Skeletal muscle tissue (tissue), 3 donors: ENCODE measurements at regions not wholly inside any gene's neighbourhood (a gene's known extent, or its start where the extent isn't known, plus 50 kb on each side); places are given as distances from the start of the nearest gene placed in this dataset.
"Not testable (repeated sequence)": the region's sequence is repeated elsewhere in the genome, so short reads cannot be mapped to it uniquely, and the experiment has no call there.

ENCODE experiments used
- H3K27ac ChIP-seq: one replicate; pipeline ENCODE4 v1.7.0; 2013; ENCODE audit warnings: mild to moderate bottlenecking, low read depth, low read length, inconsistent platforms
- H3K27me3 ChIP-seq, 3 donors: one replicate each; pipeline ENCODE4 v1.7.0; 2013; ENCODE audit warnings: low read length in 3 of 3; ENCODE audit not compliant: control insufficient read depth in 3 of 3, insufficient read depth in 3 of 3
- H3K36me3 ChIP-seq, 3 donors: one replicate each; pipeline ENCODE4 v1.7.0; 2013; ENCODE audit warnings: low read length in 3 of 3; ENCODE audit not compliant: control insufficient read depth in 3 of 3, insufficient read depth in 3 of 3
- H3K4me1 ChIP-seq, 3 donors: one replicate each; pipeline ENCODE4 v1.7.0; 2013; ENCODE audit warnings: low read length in 3 of 3, mild to moderate bottlenecking in 3 of 3; ENCODE audit not compliant: control insufficient read depth in 3 of 3, insufficient read depth in 3 of 3
- H3K4me3 ChIP-seq, 3 donors: one replicate each; pipeline ENCODE4 v1.7.0; 2013; ENCODE audit warnings: low read length in 3 of 3
- H3K9ac ChIP-seq, 3 donors: one replicate each; pipeline ENCODE4 v1.7.0; 2013; ENCODE audit warnings: low read length in 3 of 3, mild to moderate bottlenecking in 3 of 3, moderate library complexity in 2 of 3, low read depth in 1 of 3
- H3K9me3 ChIP-seq, 3 donors: one replicate each; pipeline ENCODE4 v1.7.0; 2013; ENCODE audit warnings: low read length in 3 of 3; ENCODE audit not compliant: control insufficient read depth in 3 of 3
- donor health status: Osteomylitis.

- Histone ChIP-seq H3K4me3 (no peak overlapping the region), H3K36me3 (no peaks in the 10 kb centered on the region), H3K4me1 (no peaks in the 10 kb centered on the region), H3K27me3 (no peaks in the 10 kb centered on the region), H3K9ac (no peak overlapping the region), H3K9me3 (peaks cover 0 to 3% (median 0%) of the 10 kb centered on the region in 3 donors), H3K27ac (no peak overlapping the region)
Observed at GRCh38 chr11:39651857-39652461, 1807.5 kb downstream of the LRRC4C start.

- Histone ChIP-seq H3K36me3 (no peaks in the 10 kb centered on the region), H3K27ac (no peak overlapping the region), H3K4me1 (no peaks in the 10 kb centered on the region), H3K4me3 (no peak overlapping the region), H3K9ac (no peak overlapping the region), H3K9me3 (peaks cover 0 to 2% (median 0%) of the 10 kb centered on the region in 3 donors), H3K27me3 (no peaks in the 10 kb centered on the region)
Observed at GRCh38 chr11:39641751-39642150, 1817.7 kb downstream of the LRRC4C start.

GRCh38 chr11:39630365-39630764 is 1829.1 kb downstream of the LRRC4C start:
- Histone ChIP-seq H3K36me3 (no peaks in the 10 kb centered on the region), H3K9ac (no peak overlapping the region), H3K9me3 (no peaks in the 10 kb centered on the region), H3K4me1 (no peaks in the 10 kb centered on the region), H3K27ac (no peak overlapping the region), H3K27me3 (no peaks in the 10 kb centered on the region), H3K4me3 (no peak overlapping the region)

GRCh38 chr11:39628311-39628710 is 1831.1 kb downstream of the LRRC4C start:
- H3K9ac ChIP-seq = no peak overlapping the region
- no peaks in the 10 kb centered on the region for H3K9me3 ChIP-seq
- H3K36me3 ChIP-seq = no peaks in the 10 kb centered on the region
- no peaks in the 10 kb centered on the region for H3K27me3 ChIP-seq
- no peak overlapping the region for H3K4me3 ChIP-seq
- H3K27ac ChIP-seq = no peak overlapping the region
- H3K4me1 ChIP-seq = no peaks in the 10 kb centered on the region

- not testable (repeated sequence) for H3K27me3 ChIP-seq, H3K36me3 ChIP-seq, H3K4me3 ChIP-seq, H3K27ac ChIP-seq, H3K9ac ChIP-seq, H3K9me3 ChIP-seq, H3K4me1 ChIP-seq
Observed at GRCh38 chr11:39620309-39620708, 1839.1 kb downstream of the LRRC4C start.

DNA sequence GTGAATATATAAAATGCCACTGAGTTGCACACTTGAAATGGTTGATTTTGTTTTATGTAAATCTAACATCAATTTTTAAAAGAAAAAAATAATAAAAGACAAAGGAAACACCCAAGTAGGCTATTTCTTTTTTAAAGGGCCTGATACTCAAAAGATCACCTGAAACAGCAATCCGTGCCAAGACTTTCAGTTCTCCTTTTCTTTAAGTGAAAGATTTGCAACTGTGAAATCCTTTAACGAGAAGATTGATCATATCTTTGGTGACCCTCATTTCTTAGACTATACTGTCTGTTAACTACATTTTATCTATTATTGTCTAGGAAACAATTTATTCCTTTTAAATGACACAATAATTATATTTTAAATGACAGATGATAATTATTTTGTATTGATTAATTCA is 1841.5 kb downstream of the LRRC4C start:
- H3K9me3 ChIP-seq = no peaks in the 10 kb centered on the region
- no peak overlapping the region for H3K9ac ChIP-seq
- no peak overlapping the region for H3K27ac ChIP-seq
- no peaks in the 10 kb centered on the region for H3K4me1 ChIP-seq
- no peak overlapping the region for H3K4me3 ChIP-seq
- no peaks in the 10 kb centered on the region for H3K36me3 ChIP-seq
- no peaks in the 10 kb centered on the region for H3K27me3 ChIP-seq

DNA sequence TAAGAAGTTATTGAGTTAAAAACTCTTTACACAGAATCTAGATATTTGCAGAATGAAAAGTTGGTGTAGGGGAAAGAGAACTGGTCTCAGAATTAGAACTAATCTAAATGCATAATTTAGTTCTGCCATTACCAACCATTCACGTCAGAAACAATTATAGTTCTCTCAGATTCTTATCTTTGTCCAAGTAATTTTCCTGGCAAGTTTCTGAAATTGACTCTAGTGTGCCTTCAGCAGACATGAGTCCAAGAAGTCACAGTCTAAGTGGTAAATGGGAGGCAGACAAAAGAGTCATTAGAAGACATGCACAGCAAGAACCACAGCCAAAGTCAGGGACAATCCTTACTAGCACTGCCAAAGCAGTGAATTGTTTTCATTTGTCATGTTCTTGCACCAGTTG is 1870.1 kb downstream of the LRRC4C start:
- no peak overlapping the region for H3K27ac ChIP-seq
- H3K4me1 ChIP-seq = no peaks in the 10 kb centered on the region
- H3K27me3 ChIP-seq = no peaks in the 10 kb centered on the region
- no peak overlapping the region for H3K4me3 ChIP-seq
- no peaks in the 10 kb centered on the region for H3K9me3 ChIP-seq
- no peak overlapping the region for H3K9ac ChIP-seq
- H3K36me3 ChIP-seq = no peaks in the 10 kb centered on the region

- Histone ChIP-seq H3K27ac (no peak overlapping the region), H3K27me3 (no peaks in the 10 kb centered on the region)
Observed at GRCh38 chr11:39586036-39586435, 1873.4 kb downstream of the LRRC4C start.

DNA sequence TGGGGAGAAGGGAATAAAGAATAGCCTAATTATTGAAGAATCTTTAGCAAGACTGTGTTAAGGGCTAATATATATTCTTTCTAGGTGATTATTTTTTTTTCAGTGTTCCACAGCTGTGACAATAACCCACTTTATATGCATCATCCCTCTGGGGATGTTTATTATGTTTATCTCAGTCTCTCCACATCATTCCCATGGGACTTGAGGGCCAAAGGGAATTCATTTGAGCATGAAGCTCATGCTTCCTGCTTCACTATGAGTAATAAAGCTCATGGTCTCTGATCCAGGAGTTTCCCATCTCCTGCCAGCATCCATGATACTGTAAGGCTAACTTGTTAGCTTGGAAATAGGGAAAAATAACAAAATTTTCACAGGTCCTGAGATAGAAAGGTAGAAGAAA is 1888.4 kb downstream of the LRRC4C start:
- Histone ChIP-seq H3K27ac (no peak overlapping the region), H3K27me3 (no peaks in the 10 kb centered on the region), H3K4me1 (no peaks in the 10 kb centered on the region), H3K9ac (no peak overlapping the region), H3K9me3 (no peaks in the 10 kb centered on the region), H3K36me3 (no peaks in the 10 kb centered on the region), H3K4me3 (no peak overlapping the region)

More at GRCh38 chr11:39586036-39586435, 1873.4 kb downstream of the LRRC4C start:
- Histone ChIP-seq H3K4me1 (no peaks in the 10 kb centered on the region), H3K9ac (no peak overlapping the region), H3K4me3 (no peak overlapping the region), H3K9me3 (no peaks in the 10 kb centered on the region), H3K36me3 (no peaks in the 10 kb centered on the region)

- H3K27ac ChIP-seq = no peak overlapping the region
- H3K27me3 ChIP-seq = no peaks in the 10 kb centered on the region
- H3K9me3 ChIP-seq = peaks cover 0 to 2% (median 0%) of the 10 kb centered on the region in 3 donors
- no peak overlapping the region for H3K4me3 ChIP-seq
- no peak overlapping the region for H3K9ac ChIP-seq
- H3K4me1 ChIP-seq = no peaks in the 10 kb centered on the region
- no peaks in the 10 kb centered on the region for H3K36me3 ChIP-seq
Observed at GRCh38 chr11:39570526-39570925, 1888.9 kb downstream of the LRRC4C start.
